NCI-H524 (cell line): ENCODE measurements at regions not wholly inside any gene's neighbourhood (a gene's known extent, or its start where the extent isn't known, plus 50 kb on each side); places are given as distances from the start of the nearest gene placed in this dataset.
"Not testable (repeated sequence)": the region's sequence is repeated elsewhere in the genome, so short reads cannot be mapped to it uniquely, and the experiment has no call there.

ENCODE experiments used
- DNase-seq, 2 experiments: peaks; one replicate each; lab custom pipeline; 2025; lab: John Stamatoyannopoulos, UW

- DNase-seq, result peak; percentile 4 to 41
Observed at GRCh38 chr3:167102071-167102470, 278.0 kb downstream of the ZBBX start.

DNA sequence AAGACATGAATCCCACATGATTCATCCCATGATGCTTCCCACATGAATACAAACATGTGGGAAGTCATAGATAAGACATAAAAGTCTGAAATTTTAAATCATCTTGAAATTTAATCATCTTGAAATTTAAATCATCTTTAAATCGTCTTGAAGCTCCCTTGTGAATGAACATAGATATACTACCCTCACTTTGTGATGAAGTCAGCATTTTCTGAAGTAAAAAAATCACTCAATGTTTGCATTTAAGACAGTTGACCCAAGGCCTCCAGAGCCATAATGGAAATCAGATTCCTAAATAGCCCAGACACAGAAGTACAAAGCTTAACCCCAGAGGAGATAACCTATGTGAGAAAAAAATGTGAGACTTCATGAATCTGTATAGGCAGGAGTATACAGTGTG lies 279.4 kb downstream of the ZBBX start:
- DNase-seq, result no peak

DNA sequence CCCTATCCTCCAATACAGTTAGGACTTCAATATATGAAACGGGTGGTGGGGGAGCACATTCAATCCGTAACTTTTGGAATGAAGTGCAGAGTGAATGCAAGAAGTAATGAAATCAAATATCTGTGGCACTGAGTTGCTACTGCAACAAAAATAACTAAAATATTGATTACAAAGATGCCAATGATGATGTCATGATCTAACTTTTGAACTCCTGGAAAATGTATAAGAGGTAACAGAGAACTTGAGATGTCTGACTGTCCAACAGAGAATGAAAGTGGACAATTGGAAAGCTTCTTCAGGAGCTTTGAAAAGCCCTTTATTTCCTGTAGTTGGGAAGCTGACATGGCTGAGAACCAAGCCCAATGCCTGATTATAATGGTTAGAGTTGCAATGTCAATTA lies 279.9 kb downstream of the ZBBX start:
- no peak for DNase-seq

GRCh38 chr3:167095976-167096375 lies 284.1 kb downstream of the ZBBX start:
- no peak for DNase-seq

DNA sequence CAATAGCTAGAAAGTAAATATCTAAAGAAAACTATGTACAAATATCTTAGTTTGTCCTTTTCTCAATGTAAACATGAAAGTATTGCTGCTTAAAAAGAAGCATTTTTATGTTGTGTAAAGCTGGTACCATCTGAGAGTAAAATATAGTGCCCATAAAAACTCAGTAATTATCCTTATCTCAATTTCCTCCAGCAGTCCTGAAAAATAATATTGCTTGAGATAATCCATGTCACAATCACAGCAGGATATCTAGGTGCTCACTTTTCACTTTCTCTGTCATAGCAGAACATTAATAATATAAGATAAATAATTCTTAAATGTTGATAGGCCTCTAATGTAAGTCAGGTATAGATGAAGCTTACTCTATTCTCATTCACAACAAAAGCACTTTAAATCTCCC lies 285.5 kb downstream of the ZBBX start:
- DNase-seq, result no peak

- peak; percentile 79 to 96 for DNase-seq
Observed at GRCh38 chr3:167091226-167091625, 288.9 kb downstream of the ZBBX start.

GRCh38 chr3:167084545-167084944 lies 295.6 kb downstream of the ZBBX start:
- DNase-seq, result no peak

DNA sequence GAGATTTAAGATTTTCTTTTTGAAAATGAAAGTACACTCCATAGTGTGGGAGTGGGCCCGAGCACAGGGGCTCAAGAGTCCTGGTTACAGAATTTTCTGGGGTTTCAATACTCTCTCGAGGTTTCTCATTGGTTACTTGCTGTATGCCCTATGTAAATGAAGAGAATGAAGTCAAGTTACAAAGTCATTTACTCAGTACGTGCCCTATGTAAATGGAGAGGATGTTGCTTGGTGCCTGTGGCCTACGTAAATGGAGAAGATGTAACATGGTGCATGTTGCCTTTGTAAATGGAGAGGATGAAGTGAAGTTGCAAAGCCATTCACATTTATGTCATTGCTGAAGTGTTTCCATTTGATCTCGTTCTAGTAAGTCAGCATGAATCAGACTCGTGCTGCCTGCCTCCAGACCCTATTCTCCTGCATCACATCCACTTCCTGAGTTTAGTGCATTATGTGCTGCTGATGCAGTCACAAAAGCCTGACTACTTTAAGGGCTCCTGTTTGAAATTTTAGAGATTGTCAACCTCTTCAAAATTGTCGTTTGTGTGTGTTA lies 302.0 kb downstream of the ZBBX start:
- no peak for DNase-seq

DNA sequence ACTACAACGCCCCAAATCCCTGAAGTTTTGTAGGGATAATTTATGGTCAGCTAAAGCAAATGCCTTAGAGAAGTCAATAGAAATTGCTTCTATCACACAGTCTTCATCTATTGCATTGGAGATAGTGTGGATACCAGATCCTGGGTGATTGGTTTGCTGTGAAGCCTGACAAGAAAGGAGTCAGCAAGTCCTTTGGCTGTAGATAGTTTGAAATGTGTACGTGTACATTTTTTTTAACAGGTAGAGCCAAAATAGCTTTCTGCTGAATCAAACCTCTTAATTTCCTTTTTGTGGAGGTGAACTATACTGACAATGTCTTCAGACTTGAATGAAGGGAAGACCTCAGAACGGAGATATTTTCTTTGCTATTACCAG lies 312.3 kb downstream of the ZBBX start:
- peak in 1 of 2 experiments; percentile 39 for DNase-seq

DNA sequence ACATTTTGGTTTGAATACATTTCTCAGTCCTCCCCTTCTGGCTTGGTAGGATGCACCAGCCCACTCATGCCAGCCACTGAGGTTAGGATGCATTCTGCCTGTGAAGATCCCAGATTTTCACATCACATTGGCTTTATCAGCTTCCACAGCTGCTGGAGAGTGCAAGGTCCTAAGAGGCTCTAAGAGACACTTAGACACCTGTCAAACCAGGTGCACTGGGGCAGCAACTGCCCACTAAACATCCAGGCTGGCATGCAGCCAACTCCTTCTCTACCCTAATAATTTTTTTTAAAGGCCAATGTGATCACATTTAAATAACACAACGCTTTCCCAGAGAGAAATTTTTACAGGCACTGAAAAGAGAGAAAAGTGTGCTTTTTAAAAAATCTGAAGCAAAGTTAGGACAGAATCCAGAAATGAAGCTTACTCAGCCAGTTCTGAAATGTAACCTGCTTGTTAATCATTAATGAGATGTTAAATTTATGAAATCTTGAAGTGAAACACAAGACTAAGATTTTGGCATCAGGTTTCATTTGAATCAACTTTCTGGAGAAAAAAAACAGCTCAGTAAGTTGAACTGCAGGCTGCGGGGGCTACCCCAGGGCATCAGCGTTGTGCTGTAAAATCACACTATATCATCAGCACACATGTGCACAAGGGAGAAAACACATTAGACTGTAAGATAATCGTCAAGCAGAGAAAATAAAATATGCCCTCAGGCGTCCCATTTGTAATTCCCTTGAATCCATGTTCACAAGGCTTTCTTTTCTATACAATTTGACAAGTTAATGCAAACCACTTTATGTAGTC lies 312.9 kb downstream of the ZBBX start:
- peak; percentile 98 to 100 for DNase-seq

- no peak for DNase-seq
Observed at GRCh38 chr3:167057581-167057980, 322.5 kb downstream of the ZBBX start.

DNA sequence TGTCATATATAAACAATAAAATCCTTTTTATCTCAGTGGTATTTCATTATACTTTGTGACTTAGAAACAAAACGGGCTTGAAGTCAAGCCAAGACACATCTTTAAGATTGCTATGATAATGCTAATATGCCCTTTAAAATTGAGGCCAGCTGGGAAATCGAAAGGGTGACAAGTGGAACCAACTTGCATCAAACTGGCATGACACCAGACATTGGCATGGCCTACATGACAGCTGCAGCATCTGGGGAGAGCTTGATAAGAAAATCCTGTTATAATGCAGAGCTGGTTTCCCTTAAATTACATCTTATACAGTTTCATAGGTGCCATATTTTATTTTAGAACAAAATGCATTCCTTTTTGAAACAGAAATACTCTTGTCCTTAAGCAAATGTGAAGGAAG lies 325.2 kb downstream of the ZBBX start:
- DNase-seq, result peak in 1 of 2 experiments; percentile 19

- DNase-seq, result no peak
Observed at GRCh38 chr3:167051421-167051820, 328.7 kb downstream of the ZBBX start.

DNA sequence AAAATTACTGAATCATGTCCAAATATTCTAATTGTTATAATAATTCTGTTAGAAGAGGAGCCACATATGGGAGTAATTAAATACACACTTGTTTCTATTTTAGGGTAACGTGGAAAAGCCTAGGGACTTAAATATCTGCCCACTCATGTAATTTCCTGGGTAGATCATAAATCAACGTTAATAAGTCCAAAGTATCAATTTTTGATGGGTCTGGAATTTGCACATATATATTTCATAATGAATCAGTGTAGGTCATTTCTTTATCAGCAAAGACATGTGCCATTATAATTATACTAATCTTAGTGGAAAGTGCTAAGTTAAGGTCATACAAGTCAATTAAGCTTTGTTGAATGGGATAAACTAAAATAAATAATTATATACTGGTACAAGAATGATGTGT lies 346.2 kb downstream of the ZBBX start:
- no peak for DNase-seq

DNA sequence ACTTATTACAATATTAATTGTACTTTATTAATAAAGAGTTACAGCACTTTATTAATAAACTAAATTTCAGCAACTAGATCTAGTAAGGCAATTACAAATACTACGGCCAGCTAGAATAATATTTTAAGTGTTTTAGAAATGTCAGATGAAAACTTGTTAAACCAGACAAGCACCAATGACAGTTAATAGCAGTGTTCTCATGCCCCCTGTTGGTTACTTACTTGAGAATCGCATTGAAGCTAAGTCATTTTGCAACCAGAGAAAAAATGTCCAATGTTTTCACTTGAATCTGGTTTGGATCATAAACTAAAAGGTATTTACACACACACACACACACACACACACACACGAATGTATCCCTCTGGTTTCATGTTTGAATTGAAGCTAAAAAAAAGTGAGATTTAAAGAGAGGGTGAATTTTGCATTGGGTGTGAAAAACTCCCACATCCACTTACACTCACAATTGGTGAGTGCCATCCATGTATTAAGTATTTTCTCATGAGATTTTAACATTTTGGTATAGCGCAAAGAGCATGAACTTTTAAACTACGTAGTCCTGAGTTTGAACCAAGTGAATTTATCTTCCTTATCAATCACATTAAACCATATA lies 347.7 kb downstream of the ZBBX start:
- peak; percentile 65 to 85 for DNase-seq

DNA sequence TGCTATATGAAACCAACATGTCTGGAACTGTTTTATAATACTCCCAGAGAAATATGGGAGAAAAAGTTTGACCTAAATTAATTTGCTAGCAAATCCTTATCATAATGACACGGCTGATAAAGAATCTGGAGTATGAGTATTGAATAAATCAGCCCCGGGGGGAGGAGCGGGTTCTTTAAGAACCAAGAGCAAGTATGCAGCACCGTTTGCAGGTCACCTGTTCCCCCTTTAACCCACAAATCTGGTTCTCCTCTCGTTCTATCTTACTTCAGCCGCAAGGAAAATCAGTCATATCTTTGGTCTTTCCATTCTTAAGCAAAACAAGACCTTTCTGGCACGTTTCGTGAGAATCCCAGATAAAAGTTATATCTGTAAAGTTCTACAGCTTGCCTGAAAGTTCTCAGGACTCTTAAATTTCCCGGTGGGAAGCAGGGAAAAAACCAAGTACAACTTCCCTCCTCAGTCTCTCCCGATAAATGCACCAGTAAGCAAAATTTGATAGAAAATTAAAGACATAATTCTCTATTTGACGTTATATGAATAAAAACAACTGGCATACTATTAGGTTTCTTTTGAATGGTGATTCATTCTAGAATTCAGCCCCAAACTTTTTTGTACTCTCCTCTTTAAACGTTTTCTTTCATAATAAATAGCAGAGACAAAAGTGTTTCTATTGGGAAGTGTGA lies 348.6 kb downstream of the ZBBX start:
- DNase-seq, result no peak

DNA sequence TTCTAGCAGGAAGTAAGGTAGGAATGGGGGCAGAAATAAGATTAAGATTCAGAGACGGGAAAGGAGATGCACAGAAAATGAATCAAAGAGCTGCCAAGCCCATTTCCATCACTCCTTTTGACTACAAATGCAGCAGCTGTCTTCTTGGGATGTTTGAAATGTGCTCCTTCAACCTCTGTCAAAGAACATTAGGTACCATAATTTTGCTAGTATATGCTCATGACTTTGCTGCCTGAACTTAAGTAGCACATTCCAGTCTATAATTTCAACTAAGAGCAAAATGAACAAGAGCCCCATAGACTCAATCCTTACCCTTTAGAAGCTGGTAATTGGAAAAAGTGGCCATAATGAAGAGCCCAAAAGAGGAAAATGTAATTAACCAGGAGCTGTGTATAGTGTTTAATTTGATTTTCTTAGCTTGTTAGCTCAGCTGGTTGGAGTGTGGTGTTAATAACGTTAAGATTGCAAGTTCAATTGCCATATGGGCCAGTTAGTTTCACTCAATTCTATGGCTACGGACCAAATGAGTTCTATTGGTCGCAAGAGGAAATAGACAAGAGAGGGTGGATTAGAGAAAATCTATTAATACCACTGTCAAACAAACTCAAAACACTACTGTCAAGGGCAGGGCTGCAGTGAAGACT lies 349.9 kb downstream of the ZBBX start:
- peak; percentile 66 to 91 for DNase-seq

DNA sequence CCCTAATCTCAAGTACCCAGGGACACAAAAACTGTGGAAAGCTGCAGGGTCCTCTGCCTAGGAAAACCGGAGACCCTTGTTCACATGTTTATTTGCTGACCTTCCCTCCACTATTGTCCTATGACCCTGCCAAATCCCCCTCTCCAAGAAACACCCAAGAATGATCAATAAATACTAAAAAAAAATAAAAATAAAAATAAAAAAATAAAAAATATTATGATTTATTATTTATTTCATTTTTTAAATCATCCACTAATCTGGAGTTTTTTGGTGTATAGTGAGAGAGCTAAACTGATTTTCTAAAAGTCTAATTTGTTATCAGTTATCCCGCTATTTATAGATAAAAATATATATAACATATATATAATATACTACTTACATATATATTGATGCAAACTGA lies 360.6 kb downstream of the ZBBX start:
- DNase-seq, result peak in 1 of 2 experiments; percentile 49

DNA sequence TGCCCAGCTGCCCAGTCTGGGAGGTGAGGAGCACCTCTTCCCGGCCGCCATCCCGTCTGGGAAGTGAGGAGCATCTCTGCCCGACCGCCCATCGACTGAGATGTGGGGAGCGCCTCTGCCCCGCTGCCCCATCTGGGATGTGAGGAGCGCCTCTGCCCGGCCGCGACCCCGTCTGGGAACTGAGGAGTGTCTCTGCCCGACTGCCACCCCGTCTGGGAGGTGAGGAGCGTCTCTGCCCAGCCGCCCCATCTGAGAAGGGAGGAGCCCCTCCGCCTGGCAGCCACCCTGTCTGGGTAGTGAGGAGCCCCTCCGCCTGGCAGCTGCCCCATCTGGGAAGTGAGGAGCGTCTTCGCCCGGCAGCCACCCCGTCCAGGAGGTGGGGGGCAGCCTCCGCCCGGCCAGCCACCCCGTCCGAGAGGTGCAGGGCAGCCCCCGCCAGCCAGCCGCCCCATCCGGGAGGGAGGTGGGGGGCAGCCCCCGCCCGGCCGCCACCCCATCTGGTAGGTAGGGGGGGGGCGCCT lies 361.4 kb downstream of the ZBBX start:
- not testable (repeated sequence) for DNase-seq

GRCh38 chr3:167012691-167013090 lies 367.4 kb downstream of the ZBBX start:
- no peak for DNase-seq

DNA sequence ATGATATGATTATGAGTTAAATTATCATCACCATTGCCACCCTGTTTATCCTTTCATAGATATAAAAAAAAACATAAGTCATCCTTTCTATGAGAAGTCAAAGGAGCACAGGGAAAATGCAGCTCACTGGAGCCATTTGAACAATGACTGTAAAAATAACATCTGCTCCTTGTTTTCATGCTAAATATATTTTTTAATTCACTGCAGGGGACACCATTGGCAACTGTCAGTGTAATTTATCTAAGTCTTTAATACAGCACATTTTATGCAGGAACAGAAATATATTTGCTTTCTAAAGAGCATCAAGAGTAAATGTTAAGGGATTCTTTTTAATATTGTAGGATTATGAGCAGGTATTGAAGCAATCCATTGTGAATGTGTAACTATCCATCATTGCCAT lies 371.3 kb downstream of the ZBBX start:
- no peak for DNase-seq

GRCh38 chr3:167001374-167001773 lies 378.7 kb downstream of the ZBBX start:
- DNase-seq, result no peak
